Stimulated activated CD4-positive, alpha-beta T cell treated with anti-CD3 and anti-CD28 coated beads, Interleukin-12 subunit alpha, Interleukin-12 subunit beta, amount 100 ng/mL, for 24 hours (primary cell): ENCODE measurements at regions not wholly inside any gene's neighbourhood (a gene's known extent, or its start where the extent isn't known, plus 50 kb on each side); places are given as distances from the start of the nearest gene placed in this dataset.
A peak's percentile ranks its signal among the peaks of the same experiment; 100 is the strongest.

Experiments used
- DNase-seq, 2 experiments: peaks; one replicate each; pipeline ENCODE4 v3.0.0-alpha.2; 2020; ENCODE audit warnings: low read depth in 2 of 2

DNA sequence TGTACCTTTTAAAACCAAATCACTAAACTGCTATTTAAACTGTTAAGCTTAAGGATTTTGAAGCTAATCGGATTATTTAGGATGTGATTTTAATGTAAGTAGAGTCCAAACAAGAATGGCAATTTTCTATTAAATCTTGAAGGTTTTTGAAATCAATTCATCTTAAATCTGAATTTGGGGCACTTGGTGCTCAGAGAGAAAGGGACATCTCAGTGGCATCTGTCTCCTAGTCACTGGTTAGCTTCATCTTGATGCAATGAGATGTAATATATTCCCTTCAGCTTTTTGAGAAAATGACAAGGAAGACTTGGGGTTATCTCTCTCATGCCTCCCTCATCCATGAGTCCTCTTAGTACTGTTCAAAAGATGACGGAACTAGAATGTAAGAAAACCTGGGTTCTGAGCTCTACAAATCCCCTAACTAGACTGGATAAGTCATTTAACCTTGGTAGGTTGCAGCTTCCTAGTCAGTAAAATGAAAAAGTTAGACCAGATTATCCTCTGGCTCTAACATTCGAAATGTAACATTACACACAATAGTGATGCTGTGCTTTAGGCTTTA lies 198.5 kb upstream of the NEBL start:
- no peak for DNase-seq

DNA sequence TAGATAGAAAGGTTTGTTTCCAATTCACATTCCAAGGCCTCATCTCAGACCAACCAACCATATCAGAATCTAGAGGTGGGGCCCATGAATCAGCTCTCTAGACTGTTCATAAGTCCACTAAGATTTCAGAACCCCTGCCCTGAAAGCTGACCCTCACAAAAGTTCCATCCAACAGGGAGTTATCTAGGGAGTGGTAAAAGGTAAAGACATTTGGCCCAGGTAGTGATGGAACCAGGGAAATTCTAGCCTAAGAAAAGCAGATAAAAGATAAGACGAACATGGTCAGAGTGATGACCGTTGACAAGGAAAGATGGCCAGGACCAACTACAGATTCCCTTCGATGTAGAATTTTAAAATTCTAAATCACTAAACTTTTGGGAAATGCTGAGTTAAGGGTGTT lies 198.0 kb upstream of the NEBL start:
- DNase-seq, result no peak

DNA sequence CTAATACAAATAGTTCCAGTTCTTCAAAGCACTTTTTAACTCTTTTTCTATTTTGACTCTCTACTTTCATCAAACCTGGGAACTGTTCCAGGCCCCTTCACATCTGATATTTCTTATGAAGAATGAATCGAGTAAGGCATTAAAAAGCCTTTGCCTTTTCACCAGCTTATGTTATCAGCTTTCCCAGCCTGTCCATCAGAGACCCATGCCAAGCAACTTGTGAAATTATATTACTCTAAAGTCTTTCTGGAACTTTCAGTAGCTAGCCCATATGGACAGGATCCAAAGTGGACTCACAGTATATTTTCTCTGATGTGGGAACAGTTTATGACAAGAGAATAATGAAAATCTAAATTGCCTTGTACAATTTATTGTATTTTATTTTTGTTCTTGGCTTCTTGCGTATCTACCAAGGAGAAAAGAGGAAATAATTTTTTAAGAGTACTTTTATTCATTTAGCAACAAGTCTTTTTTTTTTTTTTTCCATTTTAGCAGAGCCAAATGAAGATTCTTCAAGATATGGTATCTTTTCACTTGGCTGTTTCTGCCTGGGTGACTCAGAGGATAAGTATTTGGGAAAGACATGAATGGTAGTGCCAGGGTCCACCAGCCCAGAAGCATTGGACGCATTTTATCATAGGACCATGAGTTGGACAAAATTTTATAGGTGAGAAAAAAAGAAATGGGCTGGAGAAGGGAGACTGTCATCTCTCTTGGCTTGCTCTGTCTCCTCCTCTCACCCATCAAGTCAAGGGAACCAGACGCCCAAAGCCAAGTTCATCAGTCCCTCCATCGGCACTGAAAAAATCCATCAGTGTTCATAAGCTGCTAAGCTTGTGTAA lies 195.8 kb upstream of the NEBL start:
- no peak for DNase-seq

DNA sequence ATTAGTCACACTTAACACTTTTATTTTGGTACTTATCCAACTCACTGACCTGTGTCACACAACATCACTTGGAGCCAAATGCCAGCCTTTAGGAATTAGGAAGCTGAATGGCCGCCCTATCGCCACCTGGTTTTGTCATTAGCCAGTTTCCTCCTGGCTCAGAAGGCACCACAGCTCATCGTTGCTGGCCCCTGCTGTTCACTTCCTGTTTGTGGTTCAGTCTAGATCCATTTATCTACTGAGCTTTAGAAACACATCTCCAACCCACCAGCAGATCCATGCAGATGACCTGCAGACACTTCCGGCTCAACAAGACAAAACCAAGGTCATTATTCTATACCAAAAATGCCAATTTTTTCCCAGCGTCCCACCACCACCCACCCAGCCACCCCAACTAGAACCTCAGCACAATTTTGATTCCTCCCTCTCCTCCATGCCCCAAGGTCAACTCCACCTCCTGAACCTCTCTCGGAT lies 193.5 kb upstream of the NEBL start:
- no peak for DNase-seq

DNA sequence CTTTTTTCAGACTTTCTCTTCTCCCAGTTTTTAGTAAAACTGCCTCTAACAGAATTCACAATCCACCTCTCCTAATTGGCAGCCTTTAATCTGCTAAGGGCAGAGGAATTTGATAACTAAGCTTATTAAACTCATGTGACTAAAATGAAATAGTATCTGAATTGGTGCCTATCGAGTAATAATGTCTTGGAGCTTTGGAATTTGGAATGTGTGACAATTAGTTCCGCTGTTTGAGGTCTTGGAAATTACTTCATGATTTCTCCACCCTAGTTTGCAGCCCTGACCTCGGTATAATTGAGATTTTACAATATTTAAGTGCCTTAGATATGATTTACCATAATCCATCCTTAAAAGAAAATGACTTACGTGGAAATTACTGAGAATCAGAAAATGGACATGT lies 190.4 kb upstream of the NEBL start:
- DNase-seq, result no peak

DNA sequence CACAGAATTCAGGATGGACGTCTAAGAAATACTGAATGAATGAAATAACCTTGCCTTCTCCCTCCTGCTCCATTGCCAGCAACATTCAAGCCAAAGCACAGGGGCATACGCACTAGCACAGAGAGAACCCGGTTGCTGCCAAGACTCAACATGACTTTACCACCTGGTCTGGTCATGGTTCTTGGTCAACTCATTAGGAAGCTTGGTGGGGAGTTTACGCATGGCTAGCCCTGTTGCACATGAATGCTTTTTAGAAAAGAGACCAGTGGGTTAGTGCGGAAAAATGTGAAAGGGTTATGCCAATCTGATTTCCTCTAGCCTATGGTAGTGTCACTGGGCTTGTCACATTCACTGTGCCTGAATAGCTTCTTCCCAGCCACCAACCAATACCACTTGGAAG lies 187.6 kb upstream of the NEBL start:
- DNase-seq, result no peak

DNA sequence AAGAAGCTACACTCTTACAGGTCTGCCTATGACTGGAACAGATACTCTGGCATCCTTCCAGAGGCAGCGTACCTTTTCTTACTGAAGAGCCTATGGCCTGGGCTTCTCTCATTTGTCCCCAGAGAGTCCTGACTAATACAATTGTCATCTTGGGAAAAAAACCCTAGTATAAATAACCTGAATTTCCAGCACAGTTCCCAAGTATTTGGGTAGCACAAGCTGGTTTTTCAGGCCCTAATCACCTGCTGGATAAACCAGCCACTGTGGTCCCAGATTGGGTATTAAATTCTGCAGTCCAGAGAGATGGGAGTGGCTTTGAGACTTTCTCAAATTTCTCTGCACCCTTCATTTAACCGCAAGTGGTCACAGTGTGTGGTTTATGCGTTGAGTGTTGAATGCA lies 186.8 kb upstream of the NEBL start:
- no peak for DNase-seq

DNA sequence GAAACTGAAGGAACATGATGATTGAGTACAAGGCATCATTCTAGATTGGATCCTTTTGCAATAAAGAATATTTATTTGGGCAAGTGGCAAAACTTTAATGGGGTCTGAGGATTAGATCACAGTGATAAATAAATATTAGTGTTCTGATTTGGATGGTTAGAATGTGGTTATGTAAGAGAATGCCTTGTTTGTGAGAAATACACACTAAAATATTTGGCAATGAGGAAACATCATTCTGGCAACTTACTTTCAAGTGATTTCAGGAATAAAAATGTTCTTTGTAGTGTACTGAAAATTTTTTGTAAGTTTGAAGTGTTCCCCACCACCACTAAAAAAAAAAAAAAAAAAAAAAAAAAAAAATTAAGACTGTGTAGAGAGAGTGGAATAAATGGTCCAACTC lies 185.1 kb upstream of the NEBL start:
- no peak for DNase-seq

DNA sequence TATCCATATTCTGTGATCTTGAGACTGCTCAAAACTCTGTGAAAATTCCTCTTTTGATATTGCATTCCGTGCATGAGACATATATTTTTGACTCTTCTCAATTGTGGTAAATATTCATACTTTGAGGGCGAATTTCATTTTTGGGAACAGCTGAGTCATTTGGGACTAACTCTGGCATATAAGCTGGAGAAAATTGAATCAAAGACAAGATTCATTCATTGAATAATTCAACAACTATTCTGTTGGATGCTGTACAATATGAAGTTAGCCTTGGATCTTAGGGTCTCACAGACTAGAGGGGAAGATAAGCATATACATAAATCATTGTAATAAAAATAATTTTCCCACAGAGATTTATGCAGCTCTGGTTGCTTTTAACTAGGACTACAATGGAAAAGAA lies 183.2 kb upstream of the NEBL start:
- DNase-seq, result no peak

DNA sequence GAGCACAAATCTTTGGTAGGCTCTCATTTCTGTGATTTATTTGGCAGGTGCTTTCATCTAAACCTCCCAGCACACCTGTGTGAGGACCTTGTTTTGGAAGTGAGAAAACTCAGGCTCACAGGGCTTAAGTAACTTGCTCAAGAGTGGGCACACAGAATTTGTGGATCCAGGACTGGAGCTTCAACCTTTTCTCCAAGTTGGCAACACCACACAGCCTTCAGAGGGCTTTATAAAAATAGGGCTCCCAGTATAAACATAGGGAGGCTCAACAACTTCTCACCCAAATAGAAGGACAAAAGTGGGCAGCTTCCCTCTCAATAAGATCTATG lies 182.2 kb upstream of the NEBL start:
- no peak for DNase-seq

DNA sequence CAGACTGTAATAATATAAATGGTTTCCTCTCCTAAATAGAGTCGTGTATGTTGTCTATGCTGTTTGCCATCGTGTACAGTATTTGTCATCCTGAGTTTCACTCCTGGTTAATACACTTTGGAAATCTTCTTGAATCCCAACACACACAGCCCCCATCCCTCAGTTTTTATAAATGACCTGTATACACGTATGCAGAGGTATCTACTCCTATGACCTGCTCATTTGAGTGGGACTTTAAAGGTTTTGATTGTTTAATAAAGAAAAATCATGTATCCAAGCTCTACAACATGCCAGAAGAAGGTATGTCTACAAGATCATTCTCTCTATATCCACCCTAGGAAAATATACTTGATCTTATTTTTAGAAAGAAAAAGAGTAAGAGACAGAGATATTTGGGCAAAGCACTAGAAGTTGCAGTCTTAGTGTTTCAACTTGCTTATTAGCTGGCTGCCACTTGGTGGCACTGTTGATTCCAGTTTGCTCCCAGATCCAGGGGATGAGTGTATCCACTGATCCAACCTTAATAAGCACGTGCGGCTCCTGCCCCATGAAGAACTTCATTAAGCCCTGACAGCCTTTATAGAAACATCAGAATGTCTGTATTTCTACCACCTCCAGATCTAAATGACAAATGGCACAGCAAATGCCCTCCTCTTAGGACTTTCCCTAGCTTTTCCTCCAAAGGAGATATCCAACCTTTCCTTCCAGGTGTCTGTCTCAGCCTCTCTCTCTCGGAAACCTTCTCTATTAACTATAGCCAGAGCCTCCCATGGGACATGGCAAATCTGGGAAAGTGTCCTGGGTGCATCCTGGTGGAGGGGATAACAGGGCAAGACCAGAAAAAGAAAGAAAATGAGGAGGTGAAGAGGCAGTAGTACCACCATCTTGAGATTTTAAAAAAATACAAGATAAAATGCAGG lies 181.6 kb upstream of the NEBL start:
- peak in 1 of 2 experiments; percentile 22 for DNase-seq

DNA sequence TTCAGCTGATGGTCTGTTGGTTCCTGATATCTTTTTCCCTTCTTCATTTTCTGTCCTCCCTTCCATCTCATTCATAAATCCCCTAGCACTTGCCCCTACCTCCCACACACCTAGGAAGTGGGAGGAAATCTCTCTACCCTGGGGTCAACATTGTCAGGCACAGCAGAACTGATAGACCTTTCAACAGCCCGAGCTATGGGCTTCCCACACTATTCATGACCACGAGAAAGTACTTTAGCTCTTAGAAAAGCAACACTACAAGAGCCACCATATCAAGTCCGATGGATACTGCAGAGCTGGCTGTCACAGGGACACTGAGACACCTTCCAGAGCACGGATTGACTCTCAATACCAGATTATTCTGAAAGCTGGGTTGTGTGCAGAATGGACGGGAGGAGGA lies 180.6 kb upstream of the NEBL start:
- DNase-seq, result no peak

DNA sequence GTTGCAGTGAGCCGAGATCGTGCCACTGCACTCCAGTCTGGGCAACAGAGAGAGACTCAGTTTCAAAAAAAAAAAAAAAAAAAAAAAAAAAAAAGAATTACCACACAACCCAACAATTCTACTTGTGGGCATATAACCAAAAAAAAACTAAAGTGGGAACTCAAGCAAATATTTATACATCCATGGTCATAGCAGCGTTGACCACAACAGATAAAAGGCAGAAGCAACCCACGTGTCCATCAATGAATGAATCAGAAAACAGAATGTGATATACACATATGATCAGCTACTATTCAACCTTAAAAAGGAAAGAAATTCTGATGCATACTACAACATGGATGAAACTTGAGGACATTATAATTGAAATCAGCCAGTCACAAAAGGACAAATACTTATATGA lies 179.3 kb upstream of the NEBL start:
- no peak for DNase-seq

DNA sequence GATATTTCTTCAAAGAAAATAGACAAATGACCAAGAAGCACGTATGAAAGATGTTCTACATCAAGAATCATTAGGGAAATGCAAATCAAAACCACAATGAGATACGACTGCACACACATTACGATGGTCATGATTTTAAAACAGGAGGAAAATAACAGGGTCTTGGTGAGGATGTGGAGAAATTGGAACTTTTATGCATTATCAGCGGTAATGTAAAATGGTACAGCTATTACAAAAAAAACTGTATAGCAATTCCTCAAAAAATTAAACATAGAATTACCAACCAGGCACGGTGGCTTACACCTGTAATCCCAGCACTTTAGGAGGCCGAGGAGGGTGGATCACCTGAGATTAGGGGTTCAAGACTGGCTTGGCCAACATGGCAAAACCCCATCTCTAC lies 178.8 kb upstream of the NEBL start:
- no peak for DNase-seq

DNA sequence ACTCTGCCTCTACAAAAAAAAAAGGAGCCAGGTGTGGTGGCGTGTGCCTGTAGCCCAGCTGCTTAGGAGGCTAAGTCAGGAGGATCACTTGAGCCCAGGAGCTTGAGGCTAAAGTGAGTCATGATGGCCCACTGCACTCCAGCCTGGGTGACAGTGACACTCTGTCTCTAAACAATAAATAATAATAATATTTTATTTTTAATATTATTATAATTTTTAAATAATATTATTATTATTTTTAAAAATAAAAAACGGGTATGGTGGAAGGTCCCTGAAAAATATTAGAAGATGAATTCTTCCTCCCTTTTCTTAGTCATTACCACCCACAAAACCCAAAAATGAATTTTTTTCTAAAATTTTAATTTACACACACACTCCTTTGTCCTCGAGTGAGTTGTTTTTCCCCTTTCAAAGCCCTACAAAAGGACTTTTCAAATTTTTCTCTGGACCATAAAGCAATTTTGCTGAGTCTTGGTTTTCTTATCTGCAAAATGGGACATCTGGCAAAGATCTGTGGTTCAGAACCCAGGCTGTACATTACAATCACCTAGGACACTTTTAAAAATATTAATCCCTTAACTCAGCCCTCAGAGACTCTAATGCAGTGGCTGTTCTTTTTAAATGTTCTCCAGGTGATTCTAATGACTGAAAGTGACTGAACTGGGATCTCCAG lies 174.0 kb upstream of the NEBL start:
- DNase-seq, result no peak

DNA sequence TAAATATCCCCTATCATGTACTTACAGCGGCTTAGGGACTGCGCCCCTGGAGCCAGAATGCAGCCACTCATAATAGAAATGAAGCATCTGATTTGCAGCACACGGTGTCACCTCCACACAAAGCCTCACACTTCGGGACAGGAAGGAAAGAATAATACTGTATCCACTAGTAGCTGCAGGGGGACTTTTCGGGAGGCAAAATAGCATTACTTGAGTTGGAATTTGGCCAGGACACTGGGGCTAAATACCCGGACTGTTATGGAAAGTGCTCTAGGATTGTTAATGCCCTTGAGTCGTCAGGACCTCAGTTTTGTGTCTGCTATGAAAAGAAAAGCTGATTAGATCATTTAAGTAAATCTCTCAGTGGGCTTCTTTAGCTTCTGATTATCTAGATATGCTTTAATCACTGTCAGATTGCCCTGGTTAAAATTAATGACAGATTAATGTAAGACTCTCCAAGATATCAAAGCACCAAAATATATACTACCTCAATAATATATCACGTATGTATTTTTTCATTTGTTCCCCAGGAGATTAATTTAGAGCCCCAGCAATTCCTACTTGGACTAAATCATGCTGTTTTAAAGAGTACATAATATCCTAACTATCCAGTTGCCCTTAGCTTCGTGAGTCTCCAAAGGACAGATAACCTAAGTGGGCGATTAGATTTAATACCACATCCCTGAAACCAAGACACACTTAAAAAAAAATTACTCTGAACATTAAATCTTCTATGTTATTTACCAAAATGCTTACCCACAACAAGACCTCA lies 173.0 kb upstream of the NEBL start:
- DNase-seq, result no peak

DNA sequence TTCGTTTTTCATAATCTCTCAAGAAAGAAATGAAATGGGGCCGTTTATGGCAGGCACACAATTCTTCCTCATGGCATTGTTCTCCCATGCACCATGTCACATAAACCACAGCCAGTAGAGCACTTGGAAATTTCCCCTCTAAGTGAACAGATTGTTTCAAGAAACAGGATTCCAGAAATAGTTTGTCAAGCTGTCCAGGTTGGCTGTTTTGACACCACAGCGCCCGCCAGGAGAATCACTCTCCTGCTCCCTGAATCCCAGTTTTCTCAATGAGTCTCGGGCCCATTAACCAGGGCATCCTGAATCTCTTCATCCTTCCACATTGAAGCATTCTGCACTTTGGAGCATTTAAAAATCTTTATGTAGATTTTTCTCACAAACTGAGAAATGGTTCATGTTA lies 172.2 kb upstream of the NEBL start:
- DNase-seq, result no peak

DNA sequence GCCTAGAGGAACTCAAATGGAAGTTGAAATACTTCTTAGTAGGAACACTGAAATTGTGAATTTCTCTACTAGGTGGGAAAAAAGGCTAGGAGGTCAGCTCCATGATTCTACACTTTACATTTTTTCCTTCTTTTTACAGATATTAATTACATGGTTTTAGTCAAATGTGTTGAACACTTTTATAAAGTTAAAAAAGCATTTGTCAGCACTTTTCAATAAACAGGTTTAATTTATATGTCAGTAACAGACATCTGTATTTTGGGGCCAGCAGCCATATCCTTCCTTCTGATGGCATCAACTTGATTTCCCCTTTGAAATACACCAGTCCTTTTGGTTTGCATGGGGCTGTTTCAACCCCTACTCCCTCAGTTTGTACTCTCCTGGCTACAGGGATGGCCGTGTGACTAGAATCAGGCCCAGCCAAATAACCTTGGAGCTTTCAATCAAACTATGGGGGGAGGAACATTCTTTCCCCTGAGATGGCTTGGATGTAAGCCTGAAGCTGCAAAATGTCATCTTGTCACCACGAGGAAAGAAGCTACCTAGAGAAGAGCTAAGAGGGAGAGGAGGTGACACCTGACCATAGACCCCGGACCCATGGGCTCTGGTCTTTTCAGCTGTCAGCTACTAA lies 171.0 kb upstream of the NEBL start:
- DNase-seq, result no peak

DNA sequence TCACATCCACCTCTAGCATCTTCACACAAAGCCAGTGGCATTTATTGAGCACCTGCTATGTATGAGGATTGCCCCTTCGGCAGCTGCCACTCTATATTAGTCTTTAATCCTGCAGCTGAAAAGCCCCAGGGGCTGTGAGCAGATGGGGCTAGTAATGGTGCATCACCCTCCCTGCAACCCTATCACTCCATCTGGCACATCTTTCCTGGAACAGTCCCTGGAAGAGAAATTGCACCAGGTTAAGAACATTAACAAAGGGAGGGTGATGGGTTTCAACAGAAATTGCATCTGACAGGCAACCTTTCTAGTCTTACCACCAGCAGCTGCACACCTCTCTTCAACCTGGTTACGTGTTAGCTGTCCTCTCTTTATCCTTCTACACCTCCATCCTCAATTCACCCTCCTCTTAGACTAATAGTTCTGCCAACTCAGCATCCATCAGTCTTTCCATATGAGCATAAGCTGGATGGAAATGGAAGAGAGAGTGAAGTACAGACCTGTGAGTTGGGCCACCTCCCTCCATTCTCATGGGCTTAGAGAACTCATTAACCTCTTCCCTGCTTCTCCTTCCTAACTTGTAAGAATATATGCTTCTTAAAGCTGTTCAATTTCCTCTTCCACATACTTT lies 168.6 kb upstream of the NEBL start:
- no peak for DNase-seq

DNA sequence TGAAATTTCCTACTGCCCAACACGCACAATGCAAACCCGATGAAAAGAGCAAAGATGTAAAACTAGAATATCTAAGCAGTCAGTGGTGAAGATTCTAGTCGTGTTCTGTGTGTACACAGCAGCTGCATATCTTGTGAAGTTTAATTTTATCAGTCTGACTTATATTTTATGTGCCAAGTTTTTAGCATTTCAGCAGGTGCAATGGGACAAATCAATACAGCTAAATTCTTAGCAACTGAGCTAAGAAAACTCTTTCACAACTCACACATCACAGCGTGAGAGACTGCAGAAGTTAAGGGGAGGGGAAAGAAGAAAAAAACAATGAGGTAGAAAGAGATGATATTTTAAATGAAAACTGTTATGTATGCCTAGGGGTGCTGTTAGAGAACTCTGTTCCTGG lies 164.9 kb upstream of the NEBL start:
- no peak for DNase-seq
